B cell (primary cell): ENCODE measurements at regions not wholly inside any gene's neighbourhood (a gene's known extent, or its start where the extent isn't known, plus 50 kb on each side); places are given as distances from the start of the nearest gene placed in this dataset.

Source experiments
- ATAC-seq: fragments of 200-7000 bp; cut with Tn5 transposase; one replicate; pipeline ENCODE4 v1.10.0; 2021; ENCODE audit warnings: low read depth, mild to moderate bottlenecking, moderate number of reproducible peaks, moderate library complexity
- CTCF ChIA-PET: fragments of 350-600 bp; sonication (Branson Sonifier 250); formaldehyde crosslinking; loops from one replicate; lab custom pipeline; 2021; ENCODE audit warnings: antibody characterized with exemption, inconsistent platforms; lab: Charles Lee
- POLR2A ChIA-PET: fragments of 350-600 bp; sonication (Branson Sonifier 250); formaldehyde crosslinking; loops from one replicate; lab custom pipeline; 2021; ENCODE audit warnings: antibody characterized with exemption; lab: Charles Lee
- DNase-seq: peaks from one replicate; pipeline ENCODE4 v3.0.0; 2013
- H2AFZ ChIP-seq: 2 replicates; pipeline ENCODE4 v1.6.1; 2012; ENCODE audit warnings: mild to moderate bottlenecking, low read depth, low read length; ENCODE audit not compliant: insufficient read depth, poor library complexity, severe bottlenecking
- H3K27ac ChIP-seq, 2 donors: 1 replicate in 1 of 2; 2 replicates in 1 of 2; pipeline ENCODE4 v1.5.1; 2012 to 2013; ENCODE audit warnings: low read length in 2 of 2, mild to moderate bottlenecking in 2 of 2, moderate library complexity in 1 of 2
- H3K27me3 ChIP-seq, 4 experiments: fragments of 200-600 bp in 1 of 4; sonication (generic) in 1 of 4; replicated peaks in 1 of 4; 1 replicate in 2 of 4; 2 replicates in 2 of 4; pipeline versions ENCODE4 v1.6.1 to v1.7.0; 2013 to 2016; ENCODE audit warnings: low read length in 3 of 4, mild to moderate bottlenecking in 2 of 4, mixed read lengths in 1 of 4, moderate library complexity in 1 of 4; ENCODE audit not compliant: insufficient read depth in 4 of 4, control insufficient read depth in 3 of 4; ENCODE audit errors: control extremely low read depth in 1 of 4
- H3K36me3 ChIP-seq, 2 experiments: replicated peaks in 1 of 2; 1 replicate in 1 of 2; 2 replicates in 1 of 2; pipeline versions ENCODE4 v1.6.1 to v1.7.1; 2013; ENCODE audit warnings: low read length in 1 of 2; ENCODE audit not compliant: insufficient read depth in 2 of 2, control insufficient read depth in 1 of 2; ENCODE audit errors: control extremely low read depth in 1 of 2, extremely low read depth in 1 of 2
- H3K4me1 ChIP-seq, 2 donors: fragments of 200-600 bp in 1 of 2; sonication (generic) in 1 of 2; 1 replicate in 1 of 2; 2 replicates in 1 of 2; pipeline versions ENCODE4 v1.5.1 to v1.6.1; 2013 to 2017; ENCODE audit warnings: low read length in 2 of 2; ENCODE audit not compliant: control insufficient read depth in 2 of 2, insufficient read depth in 2 of 2
- H3K4me2 ChIP-seq: replicated peaks from 2 replicates; pipeline ENCODE3; 2012; ENCODE audit warnings: mild to moderate bottlenecking, low read depth, low read length; ENCODE audit not compliant: poor library complexity, severe bottlenecking
- H3K4me3 ChIP-seq, 5 experiments: fragments of 200-600 bp in 1 of 5; sonication (generic) in 1 of 5; 1 replicate in 3 of 5; 2 replicates in 2 of 5; pipeline versions ENCODE4 v1.5.1 to v1.7.0; 2011 to 2016; ENCODE audit warnings: low read length in 4 of 5, mild to moderate bottlenecking in 4 of 5, low read depth in 2 of 5, control low read depth in 1 of 5, moderate library complexity in 1 of 5; ENCODE audit not compliant: insufficient read depth in 1 of 5; ENCODE audit errors: control extremely low read depth in 1 of 5, extremely low read depth in 1 of 5
- H3K79me2 ChIP-seq: fragments of 200-600 bp; sonication (generic); one replicate; pipeline ENCODE4 v1.6.0; 2016; ENCODE audit warnings: low read length; ENCODE audit not compliant: control insufficient read depth, insufficient read depth
- H3K9ac ChIP-seq: fragments of 200-600 bp; sonication (generic); 2 replicates; pipeline ENCODE4 v1.6.1; 2017; ENCODE audit warnings: mild to moderate bottlenecking, low read length, moderate library complexity
- H3K9me3 ChIP-seq, 3 donors: one replicate each; pipeline versions ENCODE4 v1.6.1 to v1.7.1; 2013; ENCODE audit warnings: low read length in 2 of 3; ENCODE audit not compliant: control insufficient read depth in 2 of 3, insufficient read depth in 1 of 3; ENCODE audit errors: control extremely low read depth in 1 of 3
- H4K20me1 ChIP-seq: 2 replicates; pipeline ENCODE4 v1.6.0; 2012; ENCODE audit warnings: mild to moderate bottlenecking, low read length; ENCODE audit not compliant: insufficient read depth, control insufficient read depth, poor library complexity, severe bottlenecking
- H3K27ac Mint-ChIP-seq: one replicate; pipeline ENCODE4 v1.8.0; 2021; ENCODE audit warnings: mixed read lengths
- H3K27me3 Mint-ChIP-seq: one replicate; pipeline ENCODE4 v1.8.0; 2021; ENCODE audit warnings: mixed read lengths
- H3K4me1 Mint-ChIP-seq: one replicate; pipeline ENCODE4 v1.8.0; 2021; ENCODE audit warnings: mixed read lengths
- H3K4me3 Mint-ChIP-seq: one replicate; pipeline ENCODE4 v1.8.0; 2021; ENCODE audit warnings: mixed read lengths
- H3K9me3 Mint-ChIP-seq: one replicate; pipeline ENCODE4 v1.8.0; 2022; ENCODE audit warnings: mixed read lengths; ENCODE audit not compliant: insufficient read depth
- CTCF ChIP-seq: fragments of 200-600 bp; IDR thresholded peaks from one replicate; pipeline ENCODE4 v1.8.0; 2022; ENCODE audit warnings: antibody characterized with exemption, mild to moderate bottlenecking
- EZH2 ChIP-seq: IDR thresholded peaks from 2 replicates; pipeline ENCODE4 v1.6.1; 2012; ENCODE audit warnings: borderline replicate concordance, low read depth, mild to moderate bottlenecking, moderate library complexity, low read length; ENCODE audit not compliant: insufficient read depth, poor library complexity, severe bottlenecking
- WGBS: methylation state at CpG from one replicate; pipeline ENCODE4 v1.1.5; 2013; ENCODE audit warnings: missing lambda C conversion rate; ENCODE audit not compliant: insufficient coverage; 5-methylcytosine and 5-hydroxymethylcytosine counted together
- intact Hi-C: fragments of 100-400 bp; cut with micrococcal nuclease; formaldehyde crosslinking; loops from one replicate; pipeline ENCODE4 v1.10.0; 2022

GRCh38 chr4:31984872-31985271 is 1264.7 kb downstream of the PCDH7 start:
- Histone ChIP-seq H3K9me3 (no peaks in the 10 kb centered on the region), H3K27ac (no peak overlapping the region), H3K36me3 (no peaks in the 10 kb centered on the region), H3K9ac (no peak overlapping the region), H2AFZ (no peak overlapping the region), H3K79me2 (no peaks in the 10 kb centered on the region), H4K20me1 (no peaks in the 10 kb centered on the region), H3K4me3 (no peak overlapping the region), H3K4me2 (no peak overlapping the region), H3K27me3 (no peaks in the 10 kb centered on the region), H3K4me1 (no peaks in the 10 kb centered on the region)
- ATAC-seq (no peak), DNase-seq (no peak)
- H3K27ac Mint-ChIP-seq = no peak overlapping the region
- TF ChIP-seq CTCF = no peak
- TF ChIP-seq EZH2 = no peak
- no peak overlapping the region for H3K4me3 Mint-ChIP-seq
- H3K4me1 Mint-ChIP-seq = no peaks in the 10 kb centered on the region
- POLR2A ChIA-PET = no interaction called here
- 83% methylated on average over 1 of the region's 2 CpGs for WGBS
- H3K27me3 Mint-ChIP-seq = no peaks in the 10 kb centered on the region
- peaks cover 4% of the 10 kb centered on the region for H3K9me3 Mint-ChIP-seq
- intact Hi-C loops = no loop called here
- CTCF ChIA-PET = no interaction called here

- intact Hi-C loops = no loop called here
- Mint-ChIP-seq H3K4me1 (no peaks in the 10 kb centered on the region), H3K9me3 (peaks cover 4% of the 10 kb centered on the region), H3K4me3 (no peak overlapping the region), H3K27me3 (no peaks in the 10 kb centered on the region), H3K27ac (no peak overlapping the region)
- ATAC-seq (no peak), DNase-seq (no peak)
- Histone ChIP-seq H3K4me3 (peak overlapping the region in 1 of 5 experiments; percentile 15), H4K20me1 (no peaks in the 10 kb centered on the region), H3K9ac (no peak overlapping the region), H3K27ac (no peak overlapping the region), H3K36me3 (no peaks in the 10 kb centered on the region), H3K9me3 (peaks cover 0 to 5% (median 0%) of the 10 kb centered on the region in 3 donors), H3K79me2 (no peaks in the 10 kb centered on the region), H2AFZ (no peak overlapping the region), H3K4me1 (no peaks in the 10 kb centered on the region), H3K27me3 (no peaks in the 10 kb centered on the region), H3K4me2 (no peak overlapping the region)
- POLR2A ChIA-PET = no interaction called here
- WGBS = 94% methylated on average over 48 of the region's 55 CpGs
- CTCF ChIA-PET = interaction anchor here (0.8 kb wide), 1 partner anchor 10 kb away, joined by 3 read pairs; no protein-coding TSS in a partner anchor
- no peak for TF ChIP-seq CTCF
- no peak for TF ChIP-seq EZH2
Measured at GRCh38 chr4:31995943-31996901, 1276.1 kb downstream of the PCDH7 start.
